Adrenal gland (tissue), 9 donors: ENCODE measurements at regions not wholly inside any gene's neighbourhood (a gene's known extent, or its start where the extent isn't known, plus 50 kb on each side); places are given as distances from the start of the nearest gene placed in this dataset.

ENCODE experiments used
- DNase-seq, 7 donors: peaks; one replicate each; pipeline ENCODE4 v3.0.0-alpha.2; 2019 to 2020
- H3K27ac ChIP-seq, 5 donors: fragments of 200-600 bp; sonication (generic) in 4 of 5; 1 replicate in 3 of 5; 2 replicates in 2 of 5; pipeline versions ENCODE4 v1.5.1 to v1.8.0; 2016 to 2020; ENCODE audit warnings: mild to moderate bottlenecking in 1 of 5
- H3K27me3 ChIP-seq: fragments of 200-600 bp; 2 replicates; pipeline ENCODE4 v1.8.0; 2021
- H3K36me3 ChIP-seq, 2 donors: fragments of 200-600 bp; replicated peaks in 1 of 2; 1 replicate in 1 of 2; 2 replicates in 1 of 2; pipeline versions ENCODE4 v1.5.1 to v1.8.0; 2018 to 2022
- H3K4me1 ChIP-seq, 2 donors: fragments of 200-600 bp; replicated peaks in 1 of 2; 1 replicate in 1 of 2; 2 replicates in 1 of 2; pipeline versions ENCODE4 v1.5.1 to v1.8.0; 2018 to 2021
- H3K4me3 ChIP-seq, 4 donors: fragments of 200-600 bp; sonication (generic) in 3 of 4; one replicate each; pipeline ENCODE4 v1.5.1; 2016 to 2018
- H3K9me3 ChIP-seq, 3 donors: fragments of 200-600 bp; sonication (generic) in 1 of 3; replicated peaks in 1 of 3; 1 replicate in 2 of 3; 2 replicates in 1 of 3; pipeline versions ENCODE4 v1.5.1 to v1.8.0; 2016 to 2021
- POLR2A ChIP-seq, 2 donors: fragments of 450-650 bp; IDR thresholded peaks; one replicate each; pipeline ENCODE4 v1.6.1; 2017; ENCODE audit warnings: antibody characterized with exemption in 2 of 2, mild to moderate bottlenecking in 2 of 2, moderate library complexity in 1 of 2
- WGBS, 4 donors: extraction: QIAGEN DNeasy Blood & Tissue Kit in 2 of 4; methylation state at CpG; one replicate each; pipeline versions ENCODE4 v1.1.5 to v1.1.7; 2013 to 2017; 5-methylcytosine and 5-hydroxymethylcytosine counted together
- intact Hi-C, 2 donors: fragments of 100-400 bp; cut with DNase I; formaldehyde crosslinking; loops; one replicate each; pipeline versions ENCODE4 v1.14.1 to v1.15.0; 2022 to 2023
- TF ChIP-seq, protein P1 (sequence below), 6 experiments: fragments of 450-650 bp in 4 of 6; fragments of 200-600 bp in 2 of 6; sonication (generic) in 1 of 6; IDR thresholded peaks; 1 replicate in 5 of 6; 2 replicates in 1 of 6; pipeline versions ENCODE4 v1.5.1 to v1.8.0; 2016 to 2021; ENCODE audit warnings: antibody characterized with exemption in 6 of 6, mild to moderate bottlenecking in 2 of 6, moderate library complexity in 1 of 6
- donor health status: healthy with polysubstance abuse.
- donor health status: Bipolar disorder and iron deficiency.
- donor health status: DM: yes; HTN: yes; CAD: no.
- donor health status: DM: no; HTN: no; CAD: no.
- donor health status: DM: no; HTN: no; CAD: no.

DNA sequence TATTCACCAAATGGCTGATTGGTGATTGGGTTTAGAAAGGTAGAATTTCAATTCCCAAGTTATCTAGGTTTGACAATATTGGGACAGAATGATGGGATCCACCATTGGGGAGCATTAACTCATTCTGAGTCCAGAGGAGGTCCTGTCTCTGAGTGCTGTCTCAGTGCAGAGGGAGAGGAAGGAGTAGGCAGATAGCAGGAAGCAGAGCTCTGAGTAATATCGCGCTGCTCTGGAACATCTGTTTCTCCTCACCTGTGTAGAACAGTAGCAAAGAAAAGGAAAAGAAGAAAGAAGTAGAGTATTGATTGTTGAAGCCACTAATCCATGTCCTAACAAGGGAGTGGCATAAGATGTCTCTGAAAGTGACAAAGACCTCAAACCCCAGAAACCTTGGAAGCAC is 1657.8 kb downstream of the MRPL39 start:
- no peak overlapping the region for H3K4me3 ChIP-seq
- 75 to 90% (median 86%) methylated on average over 2 of the region's 2 CpGs for WGBS, 4 donors
- no peaks in the 10 kb centered on the region for H3K27me3 ChIP-seq
- no peak for DNase-seq
- intact Hi-C loops, result no loop called here
- H3K27ac ChIP-seq, result no peak overlapping the region
- H3K4me1 ChIP-seq, result no peaks in the 10 kb centered on the region
- H3K36me3 ChIP-seq, result no peaks in the 10 kb centered on the region
- TF ChIP-seq, protein P1, sequence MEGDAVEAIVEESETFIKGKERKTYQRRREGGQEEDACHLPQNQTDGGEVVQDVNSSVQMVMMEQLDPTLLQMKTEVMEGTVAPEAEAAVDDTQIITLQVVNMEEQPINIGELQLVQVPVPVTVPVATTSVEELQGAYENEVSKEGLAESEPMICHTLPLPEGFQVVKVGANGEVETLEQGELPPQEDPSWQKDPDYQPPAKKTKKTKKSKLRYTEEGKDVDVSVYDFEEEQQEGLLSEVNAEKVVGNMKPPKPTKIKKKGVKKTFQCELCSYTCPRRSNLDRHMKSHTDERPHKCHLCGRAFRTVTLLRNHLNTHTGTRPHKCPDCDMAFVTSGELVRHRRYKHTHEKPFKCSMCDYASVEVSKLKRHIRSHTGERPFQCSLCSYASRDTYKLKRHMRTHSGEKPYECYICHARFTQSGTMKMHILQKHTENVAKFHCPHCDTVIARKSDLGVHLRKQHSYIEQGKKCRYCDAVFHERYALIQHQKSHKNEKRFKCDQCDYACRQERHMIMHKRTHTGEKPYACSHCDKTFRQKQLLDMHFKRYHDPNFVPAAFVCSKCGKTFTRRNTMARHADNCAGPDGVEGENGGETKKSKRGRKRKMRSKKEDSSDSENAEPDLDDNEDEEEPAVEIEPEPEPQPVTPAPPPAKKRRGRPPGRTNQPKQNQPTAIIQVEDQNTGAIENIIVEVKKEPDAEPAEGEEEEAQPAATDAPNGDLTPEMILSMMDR (IDR thresholded peaks at IDR 0.05), result no peak
- no peak for TF ChIP-seq POLR2A (IDR thresholded peaks at IDR 0.05)
- no peaks in the 10 kb centered on the region for H3K9me3 ChIP-seq

DNA sequence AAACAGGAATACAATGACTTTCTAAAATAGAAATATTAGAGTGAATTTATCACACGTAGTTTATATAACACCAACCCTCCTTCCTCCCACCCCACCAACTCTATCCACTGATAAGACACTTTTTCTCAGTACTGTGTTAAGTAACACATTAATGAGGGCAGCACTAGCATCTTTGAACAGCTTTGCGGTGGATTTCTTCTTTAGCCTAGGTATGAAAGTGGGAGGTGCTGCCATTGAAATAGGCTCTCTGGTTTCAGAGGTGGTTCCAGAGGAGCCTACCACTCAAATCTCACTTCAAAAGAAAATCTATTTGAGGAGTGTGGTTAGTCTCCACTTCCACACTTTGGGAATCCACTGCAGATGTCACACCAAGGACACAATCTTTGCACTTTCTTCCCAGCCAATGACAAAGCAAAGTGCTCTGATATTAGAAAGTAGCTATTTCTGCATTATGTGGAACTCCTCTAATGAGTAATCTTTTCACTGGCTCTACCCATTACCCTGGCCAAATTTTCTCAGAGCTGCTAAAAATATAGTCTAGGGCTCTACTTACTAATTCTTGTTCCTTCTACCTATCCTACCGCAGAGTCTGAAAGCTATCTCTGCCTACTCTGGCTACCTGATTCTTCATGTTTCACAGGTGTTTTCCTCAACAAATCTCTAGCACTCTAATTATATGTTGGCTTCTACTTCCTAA is 1667.8 kb downstream of the MRPL39 start:
- no peak for TF ChIP-seq POLR2A (IDR thresholded peaks at IDR 0.05)
- TF ChIP-seq, protein P1 (IDR thresholded peaks at IDR 0.05), result no peak
- 62 to 87% (median 71%) methylated on average over 3 of the region's 3 CpGs for WGBS, 4 donors
- DNase-seq, result no peak
- Histone ChIP-seq H3K27ac (no peak overlapping the region), H3K4me3 (no peak overlapping the region), H3K36me3 (no peaks in the 10 kb centered on the region), H3K9me3 (no peaks in the 10 kb centered on the region), H3K27me3 (no peaks in the 10 kb centered on the region), H3K4me1 (no peaks in the 10 kb centered on the region)
- intact Hi-C loops, result no loop called here

DNA sequence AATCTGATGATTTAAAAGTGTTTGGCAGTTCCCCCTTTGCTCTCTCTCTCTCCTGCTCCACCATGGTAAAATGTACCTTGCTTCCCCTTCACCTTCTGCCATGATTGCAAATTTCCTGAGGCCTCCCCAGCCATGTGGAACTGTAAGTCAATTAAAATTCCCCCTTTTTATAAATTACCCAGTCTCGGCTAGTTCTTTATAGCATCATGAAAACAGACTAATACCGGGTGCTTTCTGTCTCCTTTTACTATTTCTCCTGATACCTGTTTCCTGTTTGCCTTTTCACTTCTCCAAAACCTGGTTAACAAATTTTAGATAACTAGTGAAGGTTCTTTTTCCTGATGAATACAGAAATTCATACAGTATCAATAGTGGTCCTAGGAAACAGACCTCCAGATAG is 1670.3 kb downstream of the MRPL39 start:
- 78 to 82% (median 81%) methylated on average over 2 of the region's 2 CpGs for WGBS, 4 donors
- no peak for DNase-seq
- no peak overlapping the region for H3K4me3 ChIP-seq
- H3K9me3 ChIP-seq, result no peaks in the 10 kb centered on the region
- no peaks in the 10 kb centered on the region for H3K36me3 ChIP-seq
- H3K4me1 ChIP-seq, result no peaks in the 10 kb centered on the region
- H3K27me3 ChIP-seq, result no peaks in the 10 kb centered on the region
- no peak overlapping the region for H3K27ac ChIP-seq
- TF ChIP-seq, protein P1 (IDR thresholded peaks at IDR 0.05), result no peak
- no peak for TF ChIP-seq POLR2A (IDR thresholded peaks at IDR 0.05)
- intact Hi-C loops, result no loop called here

DNA sequence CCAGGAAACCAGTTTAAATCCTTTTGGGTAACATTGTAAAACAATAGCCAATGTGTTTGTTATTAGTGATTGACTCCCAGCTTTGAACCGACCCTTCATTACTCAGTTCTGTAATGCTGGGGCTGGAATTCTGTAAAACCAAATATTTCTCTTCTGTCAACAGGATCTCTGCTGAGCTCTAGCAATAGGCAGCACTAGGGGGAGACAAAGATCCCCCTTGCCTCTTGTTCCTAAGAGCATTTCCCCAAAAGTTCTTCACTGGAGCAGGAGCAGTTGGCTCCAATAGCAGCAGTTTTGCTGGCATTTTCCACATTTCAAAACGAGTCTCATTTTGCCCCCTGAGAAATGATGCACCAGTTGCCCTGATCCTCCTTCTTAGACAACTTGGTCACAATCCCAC is 1671.1 kb downstream of the MRPL39 start:
- DNase-seq, result peak in 5 of 7 donors; percentile 11 to 29 (median 16)
- no peaks in the 10 kb centered on the region for H3K4me1 ChIP-seq
- TF ChIP-seq, protein P1 (IDR thresholded peaks at IDR 0.05), result peak in 5 of 6 experiments; percentile 13 to 42 (median 23)
- no peak for TF ChIP-seq POLR2A (IDR thresholded peaks at IDR 0.05)
- no peaks in the 10 kb centered on the region for H3K27me3 ChIP-seq
- no peak overlapping the region for H3K4me3 ChIP-seq
- no peaks in the 10 kb centered on the region for H3K36me3 ChIP-seq
- H3K27ac ChIP-seq, result no peak overlapping the region
- H3K9me3 ChIP-seq, result no peaks in the 10 kb centered on the region
- WGBS, 4 donors, result 55 to 67% (median 61%) methylated on average over 2 of the region's 2 CpGs
- intact Hi-C loops, result no loop called here
